Left ventricle myocardium inferior (tissue), 1 donor: ENCODE measurements at regions not wholly inside any gene's neighbourhood (a gene's known extent, or its start where the extent isn't known, plus 50 kb on each side); places are given as distances from the start of the nearest gene placed in this dataset.

Experiments
- DNase-seq: peaks from one replicate; pipeline ENCODE4 v3.0.0-alpha.2; 2020
- H3K27ac ChIP-seq: fragments of 200-600 bp; replicated peaks from 2 replicates; pipeline ENCODE4 v1.8.0; 2021
- H3K27me3 ChIP-seq: fragments of 200-600 bp; 2 replicates; pipeline ENCODE4 v1.8.0; 2021; ENCODE audit warnings: low read depth
- H3K36me3 ChIP-seq: fragments of 200-600 bp; 2 replicates; pipeline ENCODE4 v1.8.0; 2021
- H3K4me1 ChIP-seq: fragments of 200-600 bp; 2 replicates; pipeline ENCODE4 v1.8.0; 2021
- H3K4me3 ChIP-seq: fragments of 200-600 bp; 2 replicates; pipeline ENCODE4 v1.8.0; 2021; ENCODE audit warnings: mild to moderate bottlenecking, moderate library complexity
- H3K9me3 ChIP-seq: fragments of 200-600 bp; replicated peaks from 2 replicates; pipeline ENCODE4 v1.8.0; 2021
- intact Hi-C: fragments of 100-400 bp; cut with micrococcal nuclease; formaldehyde crosslinking; loops from one replicate; pipeline ENCODE4 v1.11.0; 2022
- TF ChIP-seq, protein P1 (sequence below): fragments of 200-600 bp; IDR thresholded peaks from 2 replicates; pipeline ENCODE4 v1.8.0; 2021; ENCODE audit warnings: antibody characterized with exemption, mild to moderate bottlenecking, borderline replicate concordance
- donor health status: DM: no; HTN: yes; CAD: no; lungs with severe emphysema.

- intact Hi-C loops = no loop called here
- Histone ChIP-seq H3K9me3 (no peaks in the 10 kb centered on the region), H3K36me3 (no peaks in the 10 kb centered on the region), H3K27me3 (no peaks in the 10 kb centered on the region), H3K4me3 (no peak overlapping the region), H3K27ac (no peak overlapping the region), H3K4me1 (no peaks in the 10 kb centered on the region)
- DNase-seq = no peak
- TF ChIP-seq, protein P1, sequence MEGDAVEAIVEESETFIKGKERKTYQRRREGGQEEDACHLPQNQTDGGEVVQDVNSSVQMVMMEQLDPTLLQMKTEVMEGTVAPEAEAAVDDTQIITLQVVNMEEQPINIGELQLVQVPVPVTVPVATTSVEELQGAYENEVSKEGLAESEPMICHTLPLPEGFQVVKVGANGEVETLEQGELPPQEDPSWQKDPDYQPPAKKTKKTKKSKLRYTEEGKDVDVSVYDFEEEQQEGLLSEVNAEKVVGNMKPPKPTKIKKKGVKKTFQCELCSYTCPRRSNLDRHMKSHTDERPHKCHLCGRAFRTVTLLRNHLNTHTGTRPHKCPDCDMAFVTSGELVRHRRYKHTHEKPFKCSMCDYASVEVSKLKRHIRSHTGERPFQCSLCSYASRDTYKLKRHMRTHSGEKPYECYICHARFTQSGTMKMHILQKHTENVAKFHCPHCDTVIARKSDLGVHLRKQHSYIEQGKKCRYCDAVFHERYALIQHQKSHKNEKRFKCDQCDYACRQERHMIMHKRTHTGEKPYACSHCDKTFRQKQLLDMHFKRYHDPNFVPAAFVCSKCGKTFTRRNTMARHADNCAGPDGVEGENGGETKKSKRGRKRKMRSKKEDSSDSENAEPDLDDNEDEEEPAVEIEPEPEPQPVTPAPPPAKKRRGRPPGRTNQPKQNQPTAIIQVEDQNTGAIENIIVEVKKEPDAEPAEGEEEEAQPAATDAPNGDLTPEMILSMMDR = no peak
Observed at GRCh38 chr2:76517574-76517909, 806.8 kb upstream of the GCFC2 start.

DNA sequence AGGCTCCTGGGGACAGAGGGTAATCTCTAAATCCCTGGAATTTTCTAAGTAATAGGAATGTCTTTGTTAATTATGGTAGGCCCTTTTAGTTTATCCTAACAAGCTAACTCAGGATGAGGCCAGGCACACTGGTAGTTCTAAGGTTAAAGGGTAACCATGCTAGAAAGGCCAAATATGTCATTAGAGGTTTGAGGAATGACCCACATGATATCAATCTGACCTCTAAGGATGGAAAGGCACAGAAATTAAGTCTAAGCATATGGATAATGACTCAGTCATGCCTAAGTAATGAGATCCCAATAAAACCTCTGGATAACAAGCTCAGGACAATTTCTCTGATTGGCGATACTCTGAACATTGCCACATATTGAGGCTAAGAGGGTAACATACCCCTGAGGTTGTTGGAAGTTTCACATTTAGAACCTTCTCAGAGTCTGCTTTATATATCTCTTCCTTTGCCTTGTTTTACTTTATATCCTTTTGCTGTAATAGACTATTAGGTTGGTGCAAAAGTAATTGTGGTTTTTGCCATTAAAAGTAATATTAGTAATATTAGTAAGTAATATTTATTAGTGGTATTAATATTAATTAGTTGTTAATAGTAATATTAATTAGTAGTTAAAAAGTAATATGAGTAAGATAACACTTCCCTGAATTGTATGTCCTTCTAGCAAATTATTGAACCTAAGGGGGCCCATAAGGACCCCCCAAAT, 806.3 kb upstream of the GCFC2 start:
- no peak for DNase-seq
- intact Hi-C loops = no loop called here
- no peaks in the 10 kb centered on the region for H3K9me3 ChIP-seq
- no peak overlapping the region for H3K4me3 ChIP-seq
- H3K4me1 ChIP-seq = no peaks in the 10 kb centered on the region
- TF ChIP-seq, protein P1 = no peak
- no peak overlapping the region for H3K27ac ChIP-seq
- H3K27me3 ChIP-seq = no peaks in the 10 kb centered on the region
- H3K36me3 ChIP-seq = no peaks in the 10 kb centered on the region

GRCh38 chr2:76512201-76512820, 801.6 kb upstream of the GCFC2 start:
- intact Hi-C loops = no loop called here
- Histone ChIP-seq H3K9me3 (no peaks in the 10 kb centered on the region), H3K4me3 (no peak overlapping the region), H3K4me1 (no peaks in the 10 kb centered on the region), H3K27ac (no peak overlapping the region), H3K36me3 (no peaks in the 10 kb centered on the region), H3K27me3 (no peaks in the 10 kb centered on the region)
- TF ChIP-seq, protein P1 = no peak
- no peak for DNase-seq

DNA sequence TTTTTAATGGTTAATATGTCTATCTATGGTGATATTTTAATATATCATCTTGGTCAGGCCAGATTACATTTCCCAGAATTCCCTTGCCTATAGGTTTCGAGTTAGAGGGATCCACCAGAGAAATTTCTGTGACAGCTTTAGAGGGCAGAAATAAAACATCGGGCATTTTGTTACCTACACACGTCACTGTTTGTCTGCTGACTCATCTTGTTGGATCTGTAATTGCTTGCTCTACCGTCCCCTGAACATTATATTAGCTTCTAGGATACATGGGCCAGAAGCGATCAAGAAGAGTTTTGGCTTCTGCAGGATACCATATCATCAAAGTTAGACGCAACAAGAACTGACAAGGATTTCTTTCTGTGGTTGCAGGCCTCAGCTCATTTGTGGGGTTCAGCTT, 795.8 kb upstream of the GCFC2 start:
- Histone ChIP-seq H3K4me1 (no peaks in the 10 kb centered on the region), H3K27ac (no peak overlapping the region), H3K36me3 (no peaks in the 10 kb centered on the region), H3K27me3 (no peaks in the 10 kb centered on the region), H3K4me3 (no peak overlapping the region), H3K9me3 (no peaks in the 10 kb centered on the region)
- no peak for DNase-seq
- intact Hi-C loops = no loop called here
- TF ChIP-seq, protein P1 = no peak

DNA sequence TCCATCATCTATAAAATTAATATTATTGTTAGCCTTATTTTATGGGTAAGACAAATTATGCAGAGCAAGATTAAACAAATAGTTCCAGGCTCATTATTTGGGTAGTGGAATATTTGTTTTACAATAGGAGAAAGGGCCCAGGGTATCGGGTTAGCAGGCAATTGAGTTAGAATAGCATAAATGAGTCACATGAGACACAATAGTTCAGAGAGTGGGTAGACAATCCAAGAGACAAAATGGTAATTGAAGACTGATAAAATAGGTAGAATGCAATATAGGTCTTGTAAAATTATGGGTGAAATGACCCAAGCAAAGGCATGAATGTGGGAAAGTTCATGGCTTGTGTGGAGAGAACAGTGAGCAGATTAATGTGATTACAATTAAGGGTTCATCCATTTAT, 790.9 kb upstream of the GCFC2 start:
- no peak for DNase-seq
- no peaks in the 10 kb centered on the region for H3K27me3 ChIP-seq
- H3K4me1 ChIP-seq = no peaks in the 10 kb centered on the region
- intact Hi-C loops = no loop called here
- H3K27ac ChIP-seq = no peak overlapping the region
- TF ChIP-seq, protein P1 = no peak
- no peak overlapping the region for H3K4me3 ChIP-seq
- H3K36me3 ChIP-seq = no peaks in the 10 kb centered on the region
- H3K9me3 ChIP-seq = no peaks in the 10 kb centered on the region
